ENCODE measurements at regions not wholly inside any gene's neighbourhood (a gene's known extent, or its start where the extent isn't known, plus 50 kb on each side); places are given as distances from the start of the nearest gene placed in this dataset.

DNA sequence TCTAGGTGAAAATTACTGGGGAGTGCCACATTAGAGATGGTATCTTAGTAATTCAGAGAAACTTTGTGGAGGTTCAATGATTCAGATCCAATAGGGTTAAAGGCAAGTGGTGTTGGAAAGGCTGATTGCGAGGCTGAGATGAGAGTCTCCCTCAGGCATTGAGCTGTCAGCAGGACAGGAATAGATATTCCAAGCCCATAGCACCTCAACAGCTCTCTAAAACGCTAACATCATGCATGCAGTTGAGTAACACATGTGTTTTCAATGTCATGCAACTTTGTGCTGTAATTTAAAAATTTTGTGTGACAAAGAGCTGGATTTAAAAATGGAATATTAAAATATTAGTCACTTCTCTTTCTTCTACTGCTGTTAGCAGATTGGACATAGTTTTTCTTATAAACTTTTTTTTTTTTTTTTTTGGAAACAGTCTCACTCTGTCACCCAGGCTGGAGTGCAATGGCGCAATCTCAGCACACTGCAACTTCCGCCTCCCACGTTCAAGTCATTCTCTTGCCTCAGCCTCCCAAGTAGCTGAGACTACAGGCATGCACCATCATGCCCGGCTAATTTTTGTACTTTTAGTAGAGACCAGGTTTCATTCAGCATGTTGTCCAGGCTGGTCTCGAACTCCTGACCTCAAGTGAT lies 173.5 kb upstream of the C1QTNF7 start:
- TF ChIP-seq, protein P1, sequence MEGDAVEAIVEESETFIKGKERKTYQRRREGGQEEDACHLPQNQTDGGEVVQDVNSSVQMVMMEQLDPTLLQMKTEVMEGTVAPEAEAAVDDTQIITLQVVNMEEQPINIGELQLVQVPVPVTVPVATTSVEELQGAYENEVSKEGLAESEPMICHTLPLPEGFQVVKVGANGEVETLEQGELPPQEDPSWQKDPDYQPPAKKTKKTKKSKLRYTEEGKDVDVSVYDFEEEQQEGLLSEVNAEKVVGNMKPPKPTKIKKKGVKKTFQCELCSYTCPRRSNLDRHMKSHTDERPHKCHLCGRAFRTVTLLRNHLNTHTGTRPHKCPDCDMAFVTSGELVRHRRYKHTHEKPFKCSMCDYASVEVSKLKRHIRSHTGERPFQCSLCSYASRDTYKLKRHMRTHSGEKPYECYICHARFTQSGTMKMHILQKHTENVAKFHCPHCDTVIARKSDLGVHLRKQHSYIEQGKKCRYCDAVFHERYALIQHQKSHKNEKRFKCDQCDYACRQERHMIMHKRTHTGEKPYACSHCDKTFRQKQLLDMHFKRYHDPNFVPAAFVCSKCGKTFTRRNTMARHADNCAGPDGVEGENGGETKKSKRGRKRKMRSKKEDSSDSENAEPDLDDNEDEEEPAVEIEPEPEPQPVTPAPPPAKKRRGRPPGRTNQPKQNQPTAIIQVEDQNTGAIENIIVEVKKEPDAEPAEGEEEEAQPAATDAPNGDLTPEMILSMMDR (conservative IDR thresholded peaks at IDR 0.05; ENCODE audit: low read depth, low read length), result no peak
- TF ChIP-seq EZH2 (IDR thresholded peaks at IDR 0.05; ENCODE audit: borderline replicate concordance, low read depth, low read length, poor library complexity, severe bottlenecking), result no peak

Data from A673 (cell line).